H9 (cell line): ENCODE measurements at regions not wholly inside any gene's neighbourhood (a gene's known extent, or its start where the extent isn't known, plus 50 kb on each side); places are given as distances from the start of the nearest gene placed in this dataset.

ENCODE experiments used
- DNase-seq: peaks from one replicate; pipeline ENCODE4 v3.0.0-alpha.2; 2017
- H2AFZ ChIP-seq: one replicate; pipeline ENCODE4 v1.6.1; 2013; ENCODE audit warnings: mild to moderate bottlenecking, low read length, control low read depth, moderate library complexity
- H2AK5ac ChIP-seq: 2 replicates; pipeline ENCODE4 v1.6.1; 2013; ENCODE audit warnings: low read length, control low read depth, mixed read lengths; ENCODE audit not compliant: insufficient read length
- H2BK120ac ChIP-seq: one replicate; pipeline ENCODE4 v1.6.1; 2013; ENCODE audit warnings: low read depth, mild to moderate bottlenecking, low read length, control low read depth, inconsistent platforms; ENCODE audit not compliant: poor library complexity, severe bottlenecking
- H2BK12ac ChIP-seq: 2 replicates; pipeline ENCODE4 v1.6.1; 2013; ENCODE audit warnings: low read length, control low read depth, mixed read lengths, low read depth; ENCODE audit not compliant: insufficient read length
- H2BK15ac ChIP-seq: 2 replicates; pipeline ENCODE4 v1.6.1; 2013; ENCODE audit warnings: low read depth, low read length, control low read depth
- H2BK20ac ChIP-seq: one replicate; pipeline ENCODE4 v1.6.1; 2013; ENCODE audit warnings: low read depth, mild to moderate bottlenecking, low read length, control low read depth, inconsistent platforms; ENCODE audit not compliant: poor library complexity, severe bottlenecking
- H2BK5ac ChIP-seq: 2 replicates; pipeline ENCODE4 v1.6.1; 2013; ENCODE audit warnings: low read length, control low read depth, mixed read lengths; ENCODE audit not compliant: insufficient read length
- H3K14ac ChIP-seq: 2 replicates; pipeline ENCODE4 v1.6.1; 2013; ENCODE audit warnings: low read length, control low read depth; ENCODE audit not compliant: insufficient read depth
- H3K18ac ChIP-seq: 2 replicates; pipeline ENCODE4 v1.6.1; 2013; ENCODE audit warnings: low read depth, mild to moderate bottlenecking, mixed read lengths, low read length, control low read depth; ENCODE audit not compliant: insufficient read length
- H3K23ac ChIP-seq: 2 replicates; pipeline ENCODE4 v1.6.1; 2013; ENCODE audit warnings: low read length, control low read depth, mixed read lengths, low read depth; ENCODE audit not compliant: insufficient read length
- H3K23me2 ChIP-seq: 2 replicates; pipeline ENCODE4 v1.6.1; 2013; ENCODE audit warnings: low read depth, mild to moderate bottlenecking, mixed read lengths, low read length, control low read depth; ENCODE audit not compliant: insufficient read length, poor library complexity, severe bottlenecking
- H3K27ac ChIP-seq: 2 replicates; pipeline ENCODE4 v1.5.1; 2013; ENCODE audit warnings: low read length, control low read depth, mixed read lengths, low read depth; ENCODE audit not compliant: insufficient read length
- H3K27me3 ChIP-seq: 2 replicates; pipeline ENCODE4 v1.6.1; 2013; ENCODE audit warnings: low read length, control low read depth, inconsistent platforms; ENCODE audit not compliant: insufficient read depth
- H3K4ac ChIP-seq: 2 replicates; pipeline ENCODE4 v1.6.1; 2013; ENCODE audit warnings: low read depth, mild to moderate bottlenecking, control low read depth, inconsistent platforms, low read length, moderate library complexity
- H3K4me1 ChIP-seq: 2 replicates; pipeline ENCODE4 v1.6.1; 2013; ENCODE audit warnings: low read length, control low read depth, inconsistent platforms; ENCODE audit not compliant: insufficient read depth
- H3K4me2 ChIP-seq: 2 replicates; pipeline ENCODE4 v1.6.1; 2013; ENCODE audit warnings: low read length, control low read depth, mixed read lengths; ENCODE audit not compliant: insufficient read length, insufficient read depth
- H3K56ac ChIP-seq: 2 replicates; pipeline ENCODE4 v1.6.1; 2013; ENCODE audit warnings: low read depth, mild to moderate bottlenecking, mixed read lengths, low read length, control low read depth; ENCODE audit not compliant: insufficient read length
- H3K79me1 ChIP-seq: 2 replicates; pipeline ENCODE4 v1.6.1; 2013; ENCODE audit warnings: low read depth, mild to moderate bottlenecking, moderate library complexity, low read length, control low read depth, inconsistent platforms; ENCODE audit not compliant: insufficient read depth, poor library complexity, severe bottlenecking
- H3K79me2 ChIP-seq: 2 replicates; pipeline ENCODE4 v1.6.1; 2013; ENCODE audit warnings: low read length, control low read depth, inconsistent platforms; ENCODE audit not compliant: insufficient read depth
- H3K9ac ChIP-seq: 2 replicates; pipeline ENCODE4 v1.6.1; 2013; ENCODE audit warnings: low read length, control low read depth, mixed read lengths; ENCODE audit not compliant: insufficient read length; ENCODE audit errors: extremely low read depth
- H3K9me3 ChIP-seq: one replicate; pipeline ENCODE4 v1.6.1; 2013; ENCODE audit warnings: low read depth, low read length, inconsistent platforms; ENCODE audit not compliant: control insufficient read depth
- H3T11ph ChIP-seq: one replicate; pipeline ENCODE4 v1.6.1; 2013; ENCODE audit warnings: mild to moderate bottlenecking, low read length, control low read depth, inconsistent platforms
- H4K20me1 ChIP-seq: one replicate; pipeline ENCODE4 v1.6.1; 2013; ENCODE audit not compliant: control insufficient read depth, insufficient read length, insufficient read depth
- H4K5ac ChIP-seq: 2 replicates; pipeline ENCODE4 v1.6.1; 2013; ENCODE audit warnings: low read depth, mild to moderate bottlenecking, mixed read lengths, low read length, control low read depth; ENCODE audit not compliant: insufficient read length
- H4K8ac ChIP-seq: replicated peaks from 2 replicates; pipeline ENCODE4 v1.6.1; 2013; ENCODE audit warnings: low read length, control low read depth, mixed read lengths, low read depth; ENCODE audit not compliant: insufficient read length
- H4K91ac ChIP-seq: 2 replicates; pipeline ENCODE4 v1.6.1; 2013; ENCODE audit warnings: low read depth, mild to moderate bottlenecking, moderate library complexity, mixed read lengths, low read length, control low read depth; ENCODE audit not compliant: insufficient read length
- H3K27ac Mint-ChIP-seq, 3 experiments: 2 replicates in 2 of 3; 3 replicates in 1 of 3; pipeline ENCODE4 v1.8.0; 2020 to 2021; ENCODE audit warnings: mixed read lengths in 3 of 3, mild to moderate bottlenecking in 1 of 3, moderate library complexity in 1 of 3
- H3K27me3 Mint-ChIP-seq: 2 replicates; pipeline ENCODE4 v1.8.0; 2021; ENCODE audit warnings: low read depth, mild to moderate bottlenecking, moderate library complexity, mixed read lengths
- H3K36me3 Mint-ChIP-seq, 3 experiments: 2 replicates in 2 of 3; 3 replicates in 1 of 3; pipeline ENCODE4 v1.8.0; 2020 to 2021; ENCODE audit warnings: low read depth in 3 of 3, mixed read lengths in 3 of 3; ENCODE audit not compliant: insufficient read depth in 1 of 3
- H3K4me1 Mint-ChIP-seq, 2 experiments: 2 replicates each; pipeline ENCODE4 v1.8.0; 2020; ENCODE audit warnings: mixed read lengths in 2 of 2
- H3K4me3 Mint-ChIP-seq, 2 experiments: 2 replicates in 1 of 2; 3 replicates in 1 of 2; pipeline ENCODE4 v1.8.0; 2020 to 2021; ENCODE audit warnings: mild to moderate bottlenecking in 2 of 2, mixed read lengths in 2 of 2, moderate library complexity in 1 of 2
- H3K9me3 Mint-ChIP-seq, 2 experiments: 2 replicates in 1 of 2; 3 replicates in 1 of 2; pipeline ENCODE4 v1.8.0; 2020; ENCODE audit warnings: mild to moderate bottlenecking in 2 of 2, mixed read lengths in 2 of 2, moderate library complexity in 1 of 2
- WGBS: extraction: QIAGEN DNeasy Blood & Tissue Kit; methylation state at CpG from one replicate; pipeline ENCODE4 v1.1.7; 2013; ENCODE audit warnings: missing lambda C conversion rate, low lambda C conversion rate, mixed read lengths; ENCODE audit not compliant: insufficient read length; ENCODE audit errors: extremely low coverage; 5-methylcytosine and 5-hydroxymethylcytosine counted together
- TF ChIP-seq, protein P1 (sequence below): fragments of 200-600 bp; sonication (generic); conservative IDR thresholded peaks from 3 replicates; pipeline ENCODE4 v1.8.0; 2021; ENCODE audit warnings: antibody characterized with exemption, mild to moderate bottlenecking

DNA sequence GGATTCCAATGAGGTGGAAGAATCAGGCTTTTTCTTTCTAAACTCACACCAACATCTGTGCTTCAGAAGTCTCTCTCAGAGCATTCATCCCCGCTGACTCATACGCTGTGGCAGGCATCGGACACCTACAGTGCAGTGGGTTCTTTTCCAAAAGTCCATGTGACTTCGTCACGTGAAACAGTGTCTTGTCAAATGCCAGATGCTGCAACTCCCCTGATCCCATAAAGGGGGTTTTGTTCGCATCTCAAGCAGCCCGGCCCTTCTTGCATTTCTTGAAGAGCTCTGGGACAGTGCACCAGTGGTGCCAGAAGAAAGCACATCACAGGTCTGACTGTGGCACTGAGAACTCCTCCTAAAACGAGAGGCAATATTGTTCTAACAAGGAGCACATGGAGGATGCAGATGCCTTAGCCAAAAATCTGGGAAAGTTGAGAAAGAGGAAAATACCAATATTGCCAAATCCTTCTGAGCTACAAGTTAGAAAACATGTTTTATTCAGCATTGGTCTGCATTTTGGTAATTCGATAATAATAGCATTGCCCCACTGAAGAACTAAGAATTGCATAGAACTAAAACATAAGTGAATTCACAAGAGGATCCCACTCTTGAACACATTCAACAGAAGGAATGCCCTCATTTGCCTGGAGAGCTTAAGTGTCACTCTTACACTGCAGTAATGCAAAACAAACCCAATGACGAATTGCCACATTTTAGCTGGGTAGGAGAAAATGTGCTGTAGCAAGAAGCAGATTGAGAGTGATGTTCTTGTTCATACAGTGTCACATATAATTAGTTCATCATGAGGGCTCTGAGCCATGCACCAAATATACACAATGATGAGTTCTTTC is 204.4 kb downstream of the CXCL12 start:
- TF ChIP-seq, protein P1, sequence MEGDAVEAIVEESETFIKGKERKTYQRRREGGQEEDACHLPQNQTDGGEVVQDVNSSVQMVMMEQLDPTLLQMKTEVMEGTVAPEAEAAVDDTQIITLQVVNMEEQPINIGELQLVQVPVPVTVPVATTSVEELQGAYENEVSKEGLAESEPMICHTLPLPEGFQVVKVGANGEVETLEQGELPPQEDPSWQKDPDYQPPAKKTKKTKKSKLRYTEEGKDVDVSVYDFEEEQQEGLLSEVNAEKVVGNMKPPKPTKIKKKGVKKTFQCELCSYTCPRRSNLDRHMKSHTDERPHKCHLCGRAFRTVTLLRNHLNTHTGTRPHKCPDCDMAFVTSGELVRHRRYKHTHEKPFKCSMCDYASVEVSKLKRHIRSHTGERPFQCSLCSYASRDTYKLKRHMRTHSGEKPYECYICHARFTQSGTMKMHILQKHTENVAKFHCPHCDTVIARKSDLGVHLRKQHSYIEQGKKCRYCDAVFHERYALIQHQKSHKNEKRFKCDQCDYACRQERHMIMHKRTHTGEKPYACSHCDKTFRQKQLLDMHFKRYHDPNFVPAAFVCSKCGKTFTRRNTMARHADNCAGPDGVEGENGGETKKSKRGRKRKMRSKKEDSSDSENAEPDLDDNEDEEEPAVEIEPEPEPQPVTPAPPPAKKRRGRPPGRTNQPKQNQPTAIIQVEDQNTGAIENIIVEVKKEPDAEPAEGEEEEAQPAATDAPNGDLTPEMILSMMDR = no peak
- Mint-ChIP-seq H3K4me3 (no peak overlapping the region), H3K27ac (no peak overlapping the region), H3K4me1 (0 out of 4 replicates have a peak, but pooled peaks cover 0 to 2% of the 10 kb centered on the region in 2 experiments), H3K36me3 (no peaks in the 10 kb centered on the region), H3K9me3 (no peaks in the 10 kb centered on the region), H3K27me3 (no peaks in the 10 kb centered on the region; the same call in 1 of the 2 replicates)
- Histone ChIP-seq H3K23me2 (no peaks in the 10 kb centered on the region), H2AK5ac (no peak overlapping the region), H3K4me2 (no peak overlapping the region), H3K9ac (no peak overlapping the region), H2BK120ac (no peak overlapping the region), H3K27me3 (no peaks in the 10 kb centered on the region), H3K9me3 (no peaks in the 10 kb centered on the region), H3K79me2 (no peaks in the 10 kb centered on the region), H3T11ph (no peak overlapping the region), H3K23ac (no peak overlapping the region), H3K79me1 (no peaks in the 10 kb centered on the region), H3K18ac (no peak overlapping the region), H3K14ac (no peak overlapping the region), H2BK5ac (no peak overlapping the region), H2BK20ac (no peak overlapping the region), H2BK15ac (no peak overlapping the region), H3K4me1 (no peaks in the 10 kb centered on the region), H3K4ac (no peak overlapping the region), H4K5ac (no peak overlapping the region), H2AFZ (no peak overlapping the region), H4K8ac (no peak overlapping the region), H3K56ac (no peak overlapping the region), H4K20me1 (no peaks in the 10 kb centered on the region), H3K27ac (no peak overlapping the region), H2BK12ac (no peak overlapping the region), H4K91ac (no peak overlapping the region)
- WGBS = no CpG with 5 or more reads among the region's 10 CpGs
- no peak for DNase-seq
